Fibroblast of the aortic adventitia (primary cell): ENCODE measurements at regions not wholly inside any gene's neighbourhood (a gene's known extent, or its start where the extent isn't known, plus 50 kb on each side); places are given as distances from the start of the nearest gene placed in this dataset.

Experiments used
- DNase-seq: peaks from one replicate; pipeline ENCODE4 v3.0.0-alpha.2; 2010; ENCODE audit warnings: low read depth
- H3K4me3 ChIP-seq: 2 replicates; pipeline ENCODE4 v1.5.1; 2011; ENCODE audit warnings: low read depth, mild to moderate bottlenecking, control low read depth, low read length, moderate library complexity
- TF ChIP-seq, protein P1 (sequence below): IDR thresholded peaks from 2 replicates; pipeline ENCODE4 v1.5.1; 2011; ENCODE audit warnings: mild to moderate bottlenecking, low read length, control low read depth, inconsistent platforms; ENCODE audit not compliant: insufficient read depth

DNA sequence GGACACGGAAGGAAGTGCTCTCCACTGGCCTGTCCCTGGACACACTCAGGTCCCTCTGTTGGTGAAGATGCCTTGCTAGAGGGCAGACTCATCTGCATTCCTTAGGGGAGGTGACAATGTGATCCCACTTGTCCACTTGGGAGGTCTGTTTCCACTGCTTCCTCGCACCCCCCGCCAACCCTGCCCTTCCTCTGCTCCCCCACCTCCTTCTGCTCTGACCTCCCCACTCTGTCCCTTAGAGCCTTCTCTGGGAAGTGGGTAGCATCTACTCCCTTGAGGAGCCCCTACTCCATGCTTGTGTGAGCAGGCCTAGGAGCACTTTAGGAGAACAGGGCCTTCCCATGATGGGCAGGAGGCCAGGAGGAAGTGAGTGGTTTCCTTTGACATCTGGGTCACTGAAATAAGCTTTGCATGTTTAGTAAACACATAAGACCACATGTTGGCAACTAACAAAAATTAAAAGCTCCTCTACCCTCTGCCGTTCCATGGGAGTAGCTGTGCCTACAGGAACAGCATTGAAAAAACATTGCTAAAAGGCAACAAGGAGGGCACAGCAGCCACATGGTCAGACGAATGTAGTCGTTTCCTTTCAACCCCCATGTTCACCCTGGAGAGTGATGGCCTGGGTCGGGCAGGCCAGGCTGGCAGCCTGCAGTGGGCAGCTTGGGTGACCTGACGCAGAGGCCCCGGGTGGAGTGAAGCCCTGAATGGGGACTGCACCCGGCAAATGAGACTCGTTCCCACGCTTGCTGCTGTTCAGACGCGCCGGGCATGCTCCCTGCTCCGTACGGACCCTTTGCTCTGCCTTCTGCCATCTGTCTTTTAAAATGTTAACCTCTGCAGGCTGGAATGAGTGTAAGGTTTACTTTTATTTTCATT lies 634.0 kb downstream of the IRX1 start:
- DNase-seq = no peak
- H3K4me3 ChIP-seq = no peak overlapping the region
- TF ChIP-seq, protein P1, sequence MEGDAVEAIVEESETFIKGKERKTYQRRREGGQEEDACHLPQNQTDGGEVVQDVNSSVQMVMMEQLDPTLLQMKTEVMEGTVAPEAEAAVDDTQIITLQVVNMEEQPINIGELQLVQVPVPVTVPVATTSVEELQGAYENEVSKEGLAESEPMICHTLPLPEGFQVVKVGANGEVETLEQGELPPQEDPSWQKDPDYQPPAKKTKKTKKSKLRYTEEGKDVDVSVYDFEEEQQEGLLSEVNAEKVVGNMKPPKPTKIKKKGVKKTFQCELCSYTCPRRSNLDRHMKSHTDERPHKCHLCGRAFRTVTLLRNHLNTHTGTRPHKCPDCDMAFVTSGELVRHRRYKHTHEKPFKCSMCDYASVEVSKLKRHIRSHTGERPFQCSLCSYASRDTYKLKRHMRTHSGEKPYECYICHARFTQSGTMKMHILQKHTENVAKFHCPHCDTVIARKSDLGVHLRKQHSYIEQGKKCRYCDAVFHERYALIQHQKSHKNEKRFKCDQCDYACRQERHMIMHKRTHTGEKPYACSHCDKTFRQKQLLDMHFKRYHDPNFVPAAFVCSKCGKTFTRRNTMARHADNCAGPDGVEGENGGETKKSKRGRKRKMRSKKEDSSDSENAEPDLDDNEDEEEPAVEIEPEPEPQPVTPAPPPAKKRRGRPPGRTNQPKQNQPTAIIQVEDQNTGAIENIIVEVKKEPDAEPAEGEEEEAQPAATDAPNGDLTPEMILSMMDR = no peak

DNA sequence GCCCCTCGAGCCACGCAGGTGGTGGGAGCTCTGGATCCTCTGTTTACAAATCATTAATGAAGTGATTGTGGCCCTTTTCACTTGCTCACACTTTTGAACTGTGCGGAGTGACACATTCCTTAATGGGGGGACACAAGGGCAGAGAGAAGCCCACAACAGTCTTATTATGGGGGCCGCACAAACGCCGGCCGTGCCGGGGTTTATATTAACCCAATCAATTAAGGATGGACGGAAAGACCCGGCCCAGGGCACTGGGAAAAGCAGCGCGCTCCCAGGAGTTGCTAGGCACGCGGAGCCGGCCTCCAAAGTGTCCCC lies 634.8 kb downstream of the IRX1 start:
- H3K4me3 ChIP-seq = no peak overlapping the region
- TF ChIP-seq, protein P1 = no peak
- no peak for DNase-seq

DNA sequence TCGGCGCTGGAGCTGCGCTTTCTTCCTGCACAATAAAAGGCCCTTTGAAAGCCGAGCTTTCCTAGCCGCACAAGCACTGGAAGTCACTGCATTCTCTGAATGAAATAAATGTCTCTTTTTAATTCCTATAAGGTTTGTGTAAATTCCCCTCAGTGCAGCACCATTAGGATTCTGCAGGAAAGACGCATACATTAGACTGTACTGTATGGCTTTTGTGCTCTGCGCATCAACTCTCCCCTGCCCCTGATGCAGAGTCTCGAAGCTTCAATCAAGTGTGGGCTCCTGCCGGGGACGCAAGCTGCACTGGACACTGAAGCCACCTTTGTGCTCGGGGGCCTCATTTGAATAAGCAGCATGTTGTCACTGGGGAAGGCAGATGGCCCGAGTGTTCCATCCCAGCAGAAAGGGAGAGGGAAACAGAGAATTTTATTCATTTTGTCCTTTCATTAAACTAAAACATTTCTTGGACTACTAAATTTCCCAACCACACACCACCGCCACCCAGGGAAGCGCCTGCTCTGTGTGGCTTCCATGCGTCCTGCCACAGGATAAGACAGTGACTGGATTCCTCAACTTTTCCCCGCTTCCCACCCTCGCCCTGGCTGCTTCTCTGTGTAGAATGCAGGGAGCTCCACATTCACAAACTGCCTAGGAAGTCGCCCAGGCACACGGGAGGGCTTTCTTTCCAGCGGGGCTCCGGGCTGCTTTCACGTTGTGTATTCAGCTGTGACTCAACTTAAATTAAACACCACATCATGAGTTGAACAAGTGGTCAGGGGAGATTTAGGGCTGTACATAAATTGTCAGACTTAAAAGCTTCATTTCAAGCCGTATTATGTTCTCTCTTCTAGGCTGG lies 635.4 kb downstream of the IRX1 start:
- TF ChIP-seq, protein P1 = no peak
- DNase-seq = no peak
- no peak overlapping the region for H3K4me3 ChIP-seq

DNA sequence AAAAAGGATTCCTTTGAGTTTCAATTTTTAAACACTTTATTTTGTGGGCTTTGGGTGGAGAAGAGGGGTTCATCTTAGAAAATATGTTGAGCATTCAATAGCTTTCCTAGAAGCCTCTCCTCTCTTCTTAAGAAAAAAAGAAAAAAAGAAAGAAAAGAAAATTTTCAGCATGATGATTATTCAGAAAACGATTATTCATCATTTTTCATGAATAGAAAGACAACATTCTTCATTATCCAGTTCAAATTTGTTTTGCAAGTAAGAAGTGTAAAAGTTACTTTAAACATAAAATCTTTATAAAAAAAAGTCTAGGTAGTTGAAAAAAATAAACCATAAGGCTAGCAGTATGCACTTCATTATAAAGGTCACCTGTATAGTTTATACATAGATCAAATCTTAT lies 636.5 kb downstream of the IRX1 start:
- no peak for DNase-seq
- no peak overlapping the region for H3K4me3 ChIP-seq
- TF ChIP-seq, protein P1 = no peak

DNA sequence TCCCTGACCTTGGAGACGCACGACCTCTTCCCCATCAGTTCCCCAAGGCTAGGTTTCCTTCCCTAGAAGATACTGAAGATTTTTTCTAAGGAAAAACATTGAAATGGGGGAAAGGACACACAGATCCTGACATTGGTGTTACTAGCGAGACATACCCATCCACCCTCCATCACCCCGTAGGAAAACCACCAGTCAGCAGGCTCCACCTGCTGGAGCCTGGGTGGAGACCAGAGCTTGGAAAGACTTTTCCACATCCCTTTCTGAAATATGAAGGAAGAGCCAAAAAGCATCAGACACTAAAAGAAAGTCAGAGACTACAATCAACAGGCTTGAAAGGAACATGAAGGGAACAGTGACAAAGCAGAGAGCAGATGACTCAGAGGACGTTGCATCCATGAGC lies 638.0 kb downstream of the IRX1 start:
- TF ChIP-seq, protein P1 = no peak

DNA sequence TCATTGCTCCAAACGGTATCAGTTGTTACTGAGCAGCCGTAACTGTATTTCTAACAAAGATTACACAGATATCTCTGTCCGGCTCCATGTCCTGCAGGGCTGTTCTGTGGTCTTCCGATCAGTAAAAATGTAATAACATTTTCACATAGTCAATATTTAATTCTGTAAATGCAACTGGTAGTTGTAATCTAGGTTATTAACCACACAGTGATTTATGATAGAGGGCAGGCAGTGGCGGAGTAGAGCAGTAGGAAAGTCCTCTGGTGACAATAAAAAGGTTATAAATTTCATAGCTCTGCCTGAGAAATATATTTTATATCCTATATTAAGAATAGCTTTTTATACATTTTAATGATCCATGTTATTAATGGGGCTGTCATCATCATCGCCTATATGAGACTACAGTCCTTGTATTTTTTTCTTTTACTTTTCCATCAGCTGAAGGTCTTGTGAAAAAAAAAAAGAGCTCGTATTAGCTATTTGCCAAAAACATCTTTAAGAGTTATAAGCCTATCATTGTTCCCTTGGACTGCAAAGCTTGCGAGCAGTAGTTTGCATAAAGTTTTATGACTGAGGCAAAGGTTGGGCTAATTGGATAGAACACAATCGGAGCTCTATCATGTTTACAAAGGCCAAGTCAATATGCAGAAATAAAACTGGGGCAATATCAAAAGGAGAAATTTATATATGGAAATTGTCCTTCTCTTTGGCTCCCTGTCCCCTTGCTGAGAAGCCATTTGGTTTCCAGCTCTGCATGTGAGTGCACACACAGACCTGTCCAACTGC lies 648.0 kb downstream of the IRX1 start:
- H3K4me3 ChIP-seq = no peak overlapping the region
- TF ChIP-seq, protein P1 = no peak
- no peak for DNase-seq

More for the DNA sequence above, 638.0 kb downstream of the IRX1 start:
- DNase-seq = no peak
- H3K4me3 ChIP-seq = no peak overlapping the region
